ENCODE measurements at regions not wholly inside any gene's neighbourhood (a gene's known extent, or its start where the extent isn't known, plus 50 kb on each side); places are given as distances from the start of the nearest gene placed in this dataset.

- no peak for ATAC-seq
Observed at GRCh38 chr2:147250652-147251356, 594.0 kb upstream of the ACVR2A start.

- ATAC-seq, result no peak
Observed at GRCh38 chr2:147247749-147248148, 597.1 kb upstream of the ACVR2A start.

DNA sequence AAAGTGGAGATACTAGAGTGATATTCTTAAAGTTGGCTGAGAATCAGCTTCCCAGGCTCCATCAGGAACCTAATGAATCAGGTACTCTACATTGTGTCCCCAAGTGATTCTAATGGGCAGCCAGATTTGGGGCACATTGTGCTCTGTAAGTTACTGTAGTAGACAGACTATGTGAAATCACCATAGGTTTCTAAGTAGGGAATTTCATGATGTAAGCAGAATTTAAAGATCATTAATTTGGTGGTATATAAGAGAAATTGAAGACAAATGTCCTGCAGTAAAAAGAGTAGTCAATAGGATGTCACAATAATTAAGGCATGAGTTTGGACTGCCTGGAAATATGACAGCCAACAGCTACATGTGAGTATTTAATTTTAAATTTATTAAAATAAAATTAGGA, 602.4 kb upstream of the ACVR2A start:
- ATAC-seq, result no peak

DNA sequence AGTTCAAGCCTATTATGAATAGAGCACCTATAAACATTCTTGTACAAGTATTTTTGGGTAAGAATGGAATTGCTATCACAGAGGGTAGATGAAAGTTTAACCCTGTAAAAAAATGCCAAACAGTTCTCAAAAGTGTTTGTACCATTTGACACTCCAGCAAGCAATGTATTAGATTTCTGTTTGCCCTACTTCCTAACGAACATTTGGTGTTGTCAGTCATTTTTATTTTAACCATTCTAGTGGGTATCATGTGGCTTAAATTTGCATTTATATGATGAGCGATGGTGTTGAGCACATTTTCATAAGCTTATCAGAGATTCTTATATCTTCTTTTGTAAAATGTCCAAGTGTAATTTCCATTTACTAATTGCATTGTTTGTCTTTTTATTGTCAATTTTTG, 608.2 kb upstream of the ACVR2A start:
- no peak for ATAC-seq

- peak in 1 of 2 donors; percentile 10 for ATAC-seq
Observed at GRCh38 chr2:147232225-147232669, 612.6 kb upstream of the ACVR2A start.

DNA sequence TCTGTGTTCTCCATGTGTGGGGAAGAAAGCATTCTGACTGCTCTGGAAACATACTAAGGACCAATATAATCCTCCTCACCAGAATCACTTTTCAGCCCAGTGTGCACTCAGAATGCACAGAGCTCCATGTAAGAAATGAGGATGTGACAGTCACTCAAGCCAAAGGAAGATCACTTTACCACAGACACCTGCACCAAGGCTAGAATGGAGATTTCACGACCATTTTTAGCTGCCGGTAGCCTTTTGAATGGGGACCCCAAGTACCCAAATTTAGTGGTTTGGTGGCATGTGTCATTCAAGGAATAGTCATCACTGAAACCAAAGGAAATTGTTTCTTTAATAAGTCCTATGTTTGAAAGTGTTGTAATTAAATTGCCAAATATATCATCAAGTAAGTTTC, 613.2 kb upstream of the ACVR2A start:
- ATAC-seq, result no peak

GRCh38 chr2:147231081-147231480, 613.7 kb upstream of the ACVR2A start:
- ATAC-seq, result peak in 1 of 2 donors; percentile 13

DNA sequence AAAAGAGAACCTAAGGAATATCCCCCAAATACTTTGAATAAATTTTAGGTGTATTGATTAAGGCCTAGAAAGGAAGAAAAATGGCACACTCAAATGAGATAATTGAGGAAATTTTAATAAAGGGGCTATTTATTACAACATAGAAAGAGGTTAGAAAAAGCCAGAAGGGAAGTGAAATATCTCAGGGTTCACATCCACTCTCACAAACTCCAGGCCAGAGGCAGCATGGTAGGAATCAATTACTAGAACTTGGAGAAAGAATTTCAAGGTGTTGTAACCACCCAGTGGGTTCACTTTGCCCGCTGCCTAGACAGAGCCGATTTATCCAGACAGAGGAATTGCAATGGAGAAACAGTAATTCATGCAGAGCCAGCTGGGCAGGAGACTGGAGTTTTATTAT, 617.5 kb upstream of the ACVR2A start:
- no peak for ATAC-seq

DNA sequence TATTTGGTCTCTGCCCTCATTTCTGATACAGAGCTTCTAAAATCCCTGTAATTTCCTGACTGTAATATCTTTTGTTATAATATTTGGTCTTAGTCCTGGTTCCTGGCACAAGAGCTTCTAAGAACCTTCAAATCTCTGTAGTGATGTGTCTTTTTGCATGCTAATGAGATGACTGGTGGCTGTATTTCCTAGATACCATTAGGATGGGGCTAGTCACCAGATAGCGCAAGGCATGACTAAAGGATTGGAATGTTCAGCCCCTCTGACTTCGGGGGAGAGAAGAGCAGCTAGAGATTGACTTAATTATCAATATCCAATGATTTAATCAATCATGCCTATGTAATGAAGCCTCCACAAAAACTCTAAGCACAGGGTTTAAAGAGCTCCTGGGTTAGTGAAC, 620.8 kb upstream of the ACVR2A start:
- no peak for ATAC-seq

DNA sequence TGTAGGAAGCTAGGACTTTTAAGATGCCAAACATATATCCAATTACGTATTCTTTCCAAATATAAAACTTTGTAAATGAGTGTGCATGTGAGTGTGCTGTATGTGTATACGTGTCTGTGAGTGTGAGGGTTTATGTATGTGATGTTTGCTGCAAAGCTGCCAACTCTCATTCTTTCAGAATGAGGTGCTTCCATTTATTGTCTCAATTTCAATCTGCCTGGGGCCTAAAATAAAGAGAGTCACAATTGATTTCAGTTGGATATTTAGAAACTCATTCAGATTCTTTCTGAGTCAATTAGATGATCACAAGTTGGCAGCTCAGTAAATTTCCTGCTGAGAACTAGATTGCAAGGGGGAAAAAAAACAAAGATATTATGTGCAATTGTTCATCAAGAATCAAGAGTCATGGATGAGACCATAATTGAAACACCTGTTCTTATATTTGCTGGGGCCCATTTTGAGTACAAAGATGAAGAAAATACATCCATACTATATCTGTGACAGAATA, 621.2 kb upstream of the ACVR2A start:
- no peak for ATAC-seq

GRCh38 chr2:147223119-147223518, 621.7 kb upstream of the ACVR2A start:
- ATAC-seq, result no peak

DNA sequence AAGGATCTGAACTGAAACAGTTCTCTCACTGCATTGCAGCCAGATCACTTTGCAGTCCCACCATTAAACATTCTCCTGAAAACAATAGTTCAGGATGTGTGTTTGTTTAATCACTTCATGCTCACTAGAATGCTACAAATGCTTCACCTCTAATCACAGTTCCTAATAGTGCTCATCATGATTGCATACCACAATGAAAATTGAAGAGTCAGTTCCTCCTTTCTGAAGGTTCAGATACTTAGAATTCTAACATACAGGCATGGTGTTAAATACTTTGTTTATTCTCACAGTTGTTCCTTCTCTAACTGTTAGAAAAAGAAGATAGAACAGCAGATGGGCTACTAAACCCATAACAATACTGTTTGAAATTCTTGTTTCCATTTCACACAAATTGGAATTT, 622.3 kb upstream of the ACVR2A start:
- ATAC-seq, result no peak

GRCh38 chr2:147214914-147215313, 629.9 kb upstream of the ACVR2A start:
- no peak for ATAC-seq

DNA sequence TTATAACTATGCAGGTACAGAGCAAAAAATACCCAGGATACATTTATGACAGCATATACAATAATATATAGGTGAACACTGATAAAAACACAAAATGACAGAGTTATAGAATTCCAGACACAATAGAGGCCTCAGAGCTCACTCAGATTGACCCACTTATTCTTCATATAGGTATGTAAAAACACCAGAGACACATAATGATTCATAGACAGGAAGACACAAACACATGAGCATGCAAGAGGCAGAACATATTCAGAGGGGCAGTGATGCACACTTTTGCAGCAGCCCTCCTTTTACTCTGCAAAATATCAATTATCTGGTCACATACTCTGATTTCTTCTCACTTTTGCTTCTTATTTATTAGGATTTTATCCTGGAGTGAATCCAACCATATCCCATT, 633.3 kb upstream of the ACVR2A start:
- no peak for ATAC-seq

DNA sequence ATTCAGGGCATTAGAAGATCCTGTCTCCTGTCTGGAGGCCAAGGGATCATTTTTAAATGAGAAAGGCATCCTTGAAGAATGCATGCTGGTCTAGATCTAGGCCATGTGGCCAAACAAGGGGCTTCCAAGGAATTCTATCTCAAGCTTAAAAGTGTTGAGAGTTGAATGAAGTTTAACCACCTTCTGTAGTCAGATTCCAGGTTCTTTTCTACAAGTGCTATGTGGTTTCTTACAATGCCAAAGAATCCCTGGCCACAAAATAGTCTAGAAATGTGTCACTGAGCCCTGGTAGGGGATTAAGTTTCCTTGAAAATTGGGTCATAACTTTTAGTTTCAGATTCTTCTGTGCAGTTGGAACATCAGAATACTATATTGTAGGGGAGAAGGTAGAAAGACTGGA, 640.7 kb upstream of the ACVR2A start:
- no peak for ATAC-seq

DNA sequence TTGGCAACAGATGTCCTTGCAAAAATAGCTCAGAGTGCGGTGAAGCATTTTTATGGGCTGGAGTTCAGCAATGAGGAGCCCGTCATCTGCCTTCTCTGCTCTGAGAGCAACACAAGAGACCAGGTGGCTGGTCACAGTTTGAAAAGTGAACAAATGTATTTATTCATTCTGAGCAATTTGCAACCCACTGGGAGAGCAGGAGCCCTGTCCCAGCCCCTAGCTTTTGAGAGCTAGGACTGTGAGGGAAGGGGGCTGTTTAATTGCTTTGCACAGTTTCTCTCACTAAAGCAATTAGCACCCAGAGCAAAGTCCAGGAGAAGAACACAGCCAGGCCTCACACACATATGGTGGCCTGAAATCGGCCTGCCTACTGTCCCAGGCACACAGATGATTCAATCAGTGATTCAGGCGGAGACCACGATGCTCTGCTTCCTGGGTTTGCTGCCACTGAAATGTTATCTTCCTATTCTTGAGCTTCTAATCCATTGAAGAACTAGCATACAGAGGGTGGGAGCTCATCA, 646.1 kb upstream of the ACVR2A start:
- ATAC-seq, result no peak

- no peak for ATAC-seq
Observed at GRCh38 chr2:147197754-147198483, 646.9 kb upstream of the ACVR2A start.

DNA sequence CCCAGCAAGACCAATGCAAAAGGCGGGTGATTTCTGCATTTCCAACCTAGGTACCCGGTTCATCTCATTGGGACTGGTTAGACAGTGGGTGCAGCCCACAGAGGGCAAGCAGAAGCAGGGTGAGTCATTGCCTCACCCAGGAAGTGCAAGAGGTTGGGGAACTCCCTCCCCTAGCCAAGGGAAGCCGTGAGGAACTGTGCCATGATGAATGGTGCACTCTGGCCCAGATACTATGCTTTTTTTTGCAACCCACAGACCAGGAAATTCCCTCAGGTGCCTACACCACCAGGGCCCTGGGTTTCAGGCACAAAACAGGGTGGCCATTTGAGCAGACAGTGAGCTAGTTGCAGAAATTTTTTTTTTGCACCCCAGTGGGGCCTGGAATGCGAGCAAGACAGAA, 662.6 kb upstream of the ACVR2A start:
- peak; percentile 64 to 69 for ATAC-seq

GRCh38 chr2:147181351-147182029, 663.3 kb upstream of the ACVR2A start:
- no peak for ATAC-seq

DNA sequence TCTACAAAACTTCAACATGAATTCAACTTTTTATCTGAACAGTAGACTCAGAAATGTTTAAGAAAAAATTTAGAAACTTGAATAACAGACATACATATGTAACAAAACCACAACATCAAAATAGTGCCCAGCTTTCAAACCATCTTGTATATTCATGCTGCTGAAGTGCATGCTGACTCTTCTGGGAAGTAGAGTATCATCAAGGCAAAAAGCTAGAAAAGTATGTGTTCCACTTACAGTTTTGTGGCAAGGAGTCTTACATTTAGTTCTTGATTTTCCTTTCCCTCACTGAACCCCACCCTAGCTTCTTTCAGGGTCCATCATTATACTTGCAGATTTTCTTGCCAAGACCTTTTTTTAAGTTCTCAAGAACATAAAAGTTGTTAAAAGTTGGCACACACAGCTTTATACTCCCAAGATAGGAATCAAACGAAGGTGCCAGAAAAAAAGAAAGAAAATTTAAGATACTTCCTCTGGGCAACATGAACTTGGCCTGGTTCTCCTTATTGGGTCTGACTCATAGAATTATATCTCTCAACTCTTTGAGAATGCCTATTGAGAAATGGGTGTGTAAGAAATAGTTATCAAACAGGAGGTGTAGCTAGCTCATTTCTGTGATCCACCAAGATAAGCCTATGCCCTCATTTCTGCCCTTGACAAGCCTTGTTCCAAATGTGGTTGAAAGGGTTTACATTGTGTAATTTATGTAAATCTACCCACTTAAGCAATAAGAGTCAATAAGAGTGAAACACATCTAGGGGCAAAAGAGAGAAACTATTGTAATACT, 667.6 kb upstream of the ACVR2A start:
- peak in 1 of 2 donors; percentile 20 for ATAC-seq

- no peak for ATAC-seq
Observed at GRCh38 chr2:147174824-147175254, 670.0 kb upstream of the ACVR2A start.

GRCh38 chr2:147173798-147174197, 671.0 kb upstream of the ACVR2A start:
- ATAC-seq, result no peak

DNA sequence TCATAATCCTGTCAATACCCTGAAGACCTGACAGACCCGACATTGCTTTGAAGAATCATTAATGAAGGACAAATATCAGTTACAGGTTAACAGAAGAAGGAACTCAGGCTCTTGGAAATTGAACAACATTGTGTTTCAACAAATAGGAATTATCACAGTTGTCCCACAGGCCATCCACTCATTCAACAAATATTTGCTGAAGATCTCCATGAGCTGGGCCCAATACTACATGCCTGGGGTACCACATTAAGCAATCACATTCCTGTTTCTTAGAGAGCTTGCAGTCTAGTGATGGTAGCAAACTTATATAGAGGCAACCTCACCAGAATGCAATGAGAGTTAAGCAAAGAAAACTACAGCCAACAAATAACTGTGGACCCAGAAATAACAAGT, 671.6 kb upstream of the ACVR2A start:
- no peak for ATAC-seq
